Naive thymus-derived CD8-positive, alpha-beta T cell (primary cell): ENCODE measurements at regions not wholly inside any gene's neighbourhood (a gene's known extent, or its start where the extent isn't known, plus 50 kb on each side); places are given as distances from the start of the nearest gene placed in this dataset.

Source experiments
- ATAC-seq, 2 donors: fragments of 150-1000 bp; cut with Tn5 transposase in 1 of 2; sonication (Bioruptor Pico), chemical (Tn5 transposase) in 1 of 2; 1 replicate in 1 of 2; 2 replicates in 1 of 2; pipeline ENCODE4 v1.10.0; 2021; ENCODE audit warnings: mild to moderate bottlenecking in 2 of 2, moderate library complexity in 2 of 2
- POLR2A ChIA-PET: fragments of 350-600 bp; sonication (Branson Sonifier 250); formaldehyde crosslinking; loops from one replicate; lab custom pipeline; 2021; ENCODE audit warnings: antibody characterized with exemption; lab: Charles Lee
- DNase-seq, 10 donors: peaks; one replicate each; pipeline versions ENCODE4 v3.0.0 to v3.0.0-alpha.2; 2020 to 2022
- H3K27ac Mint-ChIP-seq, 10 donors: one replicate each; pipeline ENCODE4 v1.8.0; 2020 to 2022; ENCODE audit warnings: mild to moderate bottlenecking in 10 of 10, mixed read lengths in 10 of 10, moderate library complexity in 4 of 10, inconsistent platforms in 1 of 10
- H3K27me3 Mint-ChIP-seq, 5 donors: one replicate each; pipeline ENCODE4 v1.8.0; 2021 to 2022; ENCODE audit warnings: mixed read lengths in 5 of 5
- H3K36me3 Mint-ChIP-seq, 3 donors: one replicate each; pipeline ENCODE4 v1.8.0; 2020 to 2022; ENCODE audit warnings: mixed read lengths in 3 of 3, mild to moderate bottlenecking in 2 of 3, inconsistent platforms in 1 of 3
- H3K4me1 Mint-ChIP-seq, 4 donors: one replicate each; pipeline ENCODE4 v1.8.0; 2021 to 2022; ENCODE audit warnings: mixed read lengths in 4 of 4
- H3K4me3 Mint-ChIP-seq, 10 donors: one replicate each; pipeline ENCODE4 v1.8.0; 2020 to 2022; ENCODE audit warnings: mild to moderate bottlenecking in 10 of 10, mixed read lengths in 10 of 10, moderate library complexity in 6 of 10, inconsistent platforms in 1 of 10
- H3K9me3 Mint-ChIP-seq, 9 donors: one replicate each; pipeline ENCODE4 v1.8.0; 2020 to 2022; ENCODE audit warnings: mixed read lengths in 9 of 9, mild to moderate bottlenecking in 3 of 9, inconsistent platforms in 1 of 9, moderate library complexity in 1 of 9

DNA sequence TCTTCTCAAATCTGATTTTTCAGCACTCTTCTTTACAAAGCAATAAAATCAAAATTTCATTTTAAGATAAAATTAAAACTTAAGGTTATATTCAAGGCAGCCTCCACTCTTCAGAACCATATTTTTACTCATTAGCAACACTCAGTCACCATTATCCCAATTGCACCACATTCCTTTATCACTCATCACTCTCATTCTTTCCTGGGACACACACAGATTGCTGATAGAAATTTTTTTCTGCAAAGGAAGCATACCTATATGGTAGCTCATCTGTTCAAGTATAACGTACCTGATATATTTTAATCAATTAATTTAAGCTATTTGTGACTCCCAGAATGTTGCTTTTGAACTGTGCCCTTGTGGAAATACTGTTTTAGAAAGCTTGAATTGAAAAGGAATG, 1559.3 kb upstream of the ZEB2 start:
- Mint-ChIP-seq H3K4me1 (no peaks in the 10 kb centered on the region), H3K27me3 (no peaks in the 10 kb centered on the region), H3K36me3 (no peaks in the 10 kb centered on the region), H3K27ac (no peak overlapping the region), H3K9me3 (peaks cover 0 to 21% (median 4%) of the 10 kb centered on the region in 9 donors), H3K4me3 (no peak overlapping the region)
- POLR2A ChIA-PET, result no interaction called here
- ATAC-seq, result no peak
- DNase-seq, result no peak

DNA sequence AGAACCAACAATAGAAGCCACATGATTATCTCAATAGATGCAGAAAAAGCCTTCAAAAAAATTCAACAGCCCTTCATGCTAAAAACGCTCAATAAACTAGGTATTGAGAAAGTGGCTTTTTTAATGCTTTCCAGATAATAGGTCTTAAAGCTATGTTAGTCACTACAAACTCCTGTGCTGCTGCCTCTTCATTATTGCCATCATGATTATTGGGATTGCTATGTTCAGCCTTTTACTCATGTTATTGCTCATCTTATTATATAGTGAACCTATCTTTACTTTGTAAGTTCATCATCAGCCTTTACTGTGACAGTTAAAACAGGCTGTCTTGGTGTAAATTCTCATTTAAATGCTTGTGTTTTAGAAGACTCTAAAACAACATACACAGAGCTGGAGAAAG, 1557.2 kb upstream of the ZEB2 start:
- POLR2A ChIA-PET, result no interaction called here
- peaks cover 0 to 31% (median 4%) of the 10 kb centered on the region in 9 donors for H3K9me3 Mint-ChIP-seq
- no peak overlapping the region for H3K4me3 Mint-ChIP-seq
- ATAC-seq, result no peak
- no peak for DNase-seq
- no peak overlapping the region for H3K27ac Mint-ChIP-seq
- no peaks in the 10 kb centered on the region for H3K4me1 Mint-ChIP-seq
- no peaks in the 10 kb centered on the region for H3K36me3 Mint-ChIP-seq
- H3K27me3 Mint-ChIP-seq, result no peaks in the 10 kb centered on the region

DNA sequence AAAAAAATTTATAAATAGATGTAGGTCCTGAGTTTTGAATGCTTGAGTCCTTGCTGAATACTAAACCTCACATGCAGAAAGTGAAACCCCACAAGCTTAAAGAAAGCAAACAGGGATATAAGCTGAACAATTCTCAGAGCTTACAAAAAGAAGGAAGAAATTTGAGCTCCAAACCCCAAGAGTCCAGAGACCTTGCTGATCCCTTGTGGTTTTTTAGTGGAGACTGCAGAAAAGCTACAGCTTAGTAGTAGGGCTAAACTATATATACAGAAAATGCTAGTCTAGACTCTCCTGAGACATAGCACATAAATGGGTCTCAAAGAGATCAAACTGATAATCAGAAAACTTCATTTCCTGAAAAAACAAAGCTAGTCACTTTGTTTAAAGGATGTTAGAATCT, 1548.1 kb upstream of the ZEB2 start:
- no peaks in the 10 kb centered on the region for H3K4me1 Mint-ChIP-seq
- H3K36me3 Mint-ChIP-seq, result peaks cover 0 to 7% (median 0%) of the 10 kb centered on the region in 3 donors
- POLR2A ChIA-PET, result no interaction called here
- ATAC-seq (no peak), DNase-seq (no peak)
- H3K4me3 Mint-ChIP-seq, result no peak overlapping the region
- H3K27me3 Mint-ChIP-seq, result no peaks in the 10 kb centered on the region
- peaks cover 0 to 39% (median 11%) of the 10 kb centered on the region in 9 donors for H3K9me3 Mint-ChIP-seq
- H3K27ac Mint-ChIP-seq, result no peak overlapping the region

DNA sequence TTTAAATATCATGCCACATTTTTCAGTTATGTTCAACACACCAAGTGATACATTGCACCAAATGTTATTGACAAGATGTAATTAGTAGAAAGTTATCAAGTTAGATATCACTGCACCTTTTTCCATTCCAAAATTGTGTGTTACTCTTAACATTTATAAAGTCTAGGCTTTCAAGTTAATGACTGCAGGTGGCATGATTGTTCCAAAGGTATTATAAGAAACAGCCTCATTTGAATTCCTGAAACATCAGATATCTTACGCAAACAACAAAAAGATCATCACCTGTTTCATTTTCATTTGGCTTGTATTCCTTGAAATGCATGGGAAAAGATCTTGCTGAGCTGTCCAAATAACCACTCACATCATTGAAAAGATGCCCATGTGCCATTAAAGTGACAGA, 1528.2 kb upstream of the ZEB2 start:
- Mint-ChIP-seq H3K4me1 (no peaks in the 10 kb centered on the region), H3K36me3 (no peaks in the 10 kb centered on the region), H3K27ac (no peak overlapping the region), H3K4me3 (no peak overlapping the region), H3K27me3 (no peaks in the 10 kb centered on the region), H3K9me3 (peaks cover 0 to 9% (median 0%) of the 10 kb centered on the region in 9 donors)
- ATAC-seq, result no peak
- DNase-seq, result no peak
- POLR2A ChIA-PET, result no interaction called here

DNA sequence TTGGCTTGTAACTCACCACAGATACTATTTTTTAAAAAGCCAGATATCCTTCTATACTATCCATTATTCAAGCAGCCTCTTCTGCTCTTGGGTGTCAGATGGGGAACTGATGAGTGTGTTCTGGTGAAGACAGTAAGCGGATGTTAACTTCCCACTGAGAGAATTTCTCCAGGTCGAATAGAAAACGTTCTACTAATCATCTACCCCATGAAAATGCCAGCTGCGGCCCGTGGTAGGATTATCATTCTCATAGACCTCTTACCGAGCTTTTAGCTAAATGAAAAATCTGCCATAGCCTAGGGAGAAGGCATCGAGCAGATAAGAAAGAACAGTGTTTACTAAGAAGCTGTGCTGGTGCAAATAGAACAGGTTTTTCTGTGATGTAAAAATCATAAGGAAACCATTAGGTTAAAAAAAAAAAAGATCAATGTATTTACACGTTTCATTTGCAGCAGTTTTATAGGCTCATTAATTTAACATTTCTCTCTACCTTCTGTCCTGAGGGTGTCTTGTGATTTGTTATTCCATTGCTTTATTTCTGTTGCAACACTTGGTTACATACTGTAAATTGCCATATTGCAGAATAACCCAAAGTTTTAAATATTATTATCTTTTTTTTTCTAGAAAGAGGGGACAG, 1521.5 kb upstream of the ZEB2 start:
- Mint-ChIP-seq H3K27me3 (no peaks in the 10 kb centered on the region), H3K4me3 (no peak overlapping the region), H3K4me1 (no peaks in the 10 kb centered on the region), H3K9me3 (peaks cover 0 to 6% (median 0%) of the 10 kb centered on the region in 9 donors), H3K36me3 (no peaks in the 10 kb centered on the region), H3K27ac (no peak overlapping the region)
- DNase-seq (no peak), ATAC-seq (no peak)
- POLR2A ChIA-PET, result no interaction called here

DNA sequence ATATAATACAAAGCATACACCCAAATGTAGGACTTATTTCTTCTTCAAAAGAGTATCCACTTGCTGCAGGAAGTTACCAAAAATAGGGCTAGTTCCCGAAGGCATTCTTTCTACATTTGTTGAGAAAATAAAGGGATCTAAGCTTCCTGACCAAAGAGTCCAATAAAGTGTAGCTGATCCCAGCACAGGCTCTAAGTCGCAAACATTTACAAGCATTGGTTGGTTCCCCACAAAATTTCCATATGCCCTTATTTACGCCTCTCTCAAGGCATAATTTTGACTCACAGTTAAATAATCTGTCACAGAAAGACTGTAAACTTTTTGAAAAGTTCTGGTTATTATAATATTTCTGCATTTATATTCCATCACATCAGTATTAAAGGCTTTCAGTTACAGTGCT, 1520.1 kb upstream of the ZEB2 start:
- POLR2A ChIA-PET, result no interaction called here
- Mint-ChIP-seq H3K4me3 (no peak overlapping the region), H3K27ac (no peak overlapping the region), H3K9me3 (peaks cover 0 to 4% (median 0%) of the 10 kb centered on the region in 9 donors), H3K36me3 (no peaks in the 10 kb centered on the region), H3K4me1 (no peaks in the 10 kb centered on the region), H3K27me3 (no peaks in the 10 kb centered on the region)
- ATAC-seq (no peak), DNase-seq (no peak)

DNA sequence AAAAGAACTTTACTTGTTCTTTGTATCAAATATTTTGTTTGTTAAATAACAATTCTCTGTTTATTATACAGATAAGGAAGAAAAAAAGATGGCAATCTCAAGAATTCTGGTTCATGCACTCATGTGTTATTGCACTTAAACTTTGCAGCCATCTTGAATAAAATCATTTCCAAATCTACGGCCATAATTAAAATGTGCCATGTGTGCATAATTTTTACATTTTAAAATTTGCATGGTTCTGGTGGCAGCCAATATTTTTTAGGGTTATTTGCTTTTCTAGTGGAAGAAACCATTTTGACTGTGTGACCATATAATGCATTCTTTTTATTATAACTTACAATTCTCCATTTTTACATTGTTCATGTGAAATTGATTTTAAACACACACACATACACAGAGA, 1518.1 kb upstream of the ZEB2 start:
- no peak overlapping the region for H3K4me3 Mint-ChIP-seq
- no peaks in the 10 kb centered on the region for H3K4me1 Mint-ChIP-seq
- no peak overlapping the region for H3K27ac Mint-ChIP-seq
- POLR2A ChIA-PET, result no interaction called here
- no peaks in the 10 kb centered on the region for H3K27me3 Mint-ChIP-seq
- H3K36me3 Mint-ChIP-seq, result no peaks in the 10 kb centered on the region
- ATAC-seq, result no peak
- peaks cover 0 to 4% (median 2%) of the 10 kb centered on the region in 9 donors for H3K9me3 Mint-ChIP-seq
- DNase-seq, result no peak

DNA sequence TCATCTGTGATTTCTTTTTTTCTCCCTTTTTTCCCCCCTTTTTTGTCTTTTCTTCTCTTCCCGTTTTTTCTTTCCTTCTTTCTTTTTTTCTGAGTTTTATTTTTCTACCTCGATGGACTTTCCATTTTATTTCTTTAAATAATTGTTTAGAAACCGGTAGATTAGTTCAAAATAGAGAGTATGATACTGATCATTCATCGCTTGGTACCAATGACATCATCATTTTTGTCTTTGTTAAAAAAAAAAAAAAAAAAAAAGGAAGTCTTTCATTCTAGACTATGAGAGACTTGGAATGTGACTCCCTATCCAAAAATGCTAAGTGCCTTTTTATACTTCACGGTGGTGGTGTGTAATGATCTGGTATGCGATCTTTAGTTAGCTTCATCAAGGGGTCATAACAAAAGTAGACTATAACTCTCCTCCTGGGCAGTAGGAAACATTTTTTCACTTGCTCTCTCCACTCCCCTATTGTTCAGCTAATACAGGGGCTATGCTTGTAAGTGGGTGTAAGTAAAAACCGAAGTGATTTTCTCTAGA, 1517.5 kb upstream of the ZEB2 start:
- no peak for DNase-seq
- H3K27ac Mint-ChIP-seq, result no peak overlapping the region
- H3K4me1 Mint-ChIP-seq, result no peaks in the 10 kb centered on the region
- no peak overlapping the region for H3K4me3 Mint-ChIP-seq
- POLR2A ChIA-PET, result no interaction called here
- no peaks in the 10 kb centered on the region for H3K36me3 Mint-ChIP-seq
- no peaks in the 10 kb centered on the region for H3K27me3 Mint-ChIP-seq
- no peak for ATAC-seq
- peaks cover 0 to 10% (median 2%) of the 10 kb centered on the region in 9 donors for H3K9me3 Mint-ChIP-seq

DNA sequence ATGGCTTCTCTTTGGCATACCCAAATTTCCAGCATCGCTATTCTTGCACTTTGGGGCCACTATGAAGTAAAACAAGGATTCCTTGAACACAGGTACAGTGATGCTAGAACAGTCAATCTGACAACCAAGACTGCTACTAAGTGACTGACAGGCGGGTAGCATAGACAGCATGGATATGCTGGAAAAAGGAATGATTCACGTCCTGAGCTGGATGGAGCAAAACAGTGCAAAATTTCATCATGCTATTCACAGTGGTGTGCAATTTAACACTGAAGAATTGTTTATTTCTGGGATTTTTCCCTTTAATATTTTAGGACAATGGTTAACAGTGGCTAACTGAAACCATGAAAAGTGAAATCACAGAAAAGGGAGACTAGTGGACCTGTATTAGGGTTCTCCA, 1511.2 kb upstream of the ZEB2 start:
- no peaks in the 10 kb centered on the region for H3K27me3 Mint-ChIP-seq
- H3K27ac Mint-ChIP-seq, result no peak overlapping the region
- DNase-seq (no peak), ATAC-seq (no peak)
- H3K9me3 Mint-ChIP-seq, result peaks cover 0 to 21% (median 6%) of the 10 kb centered on the region in 9 donors
- no peaks in the 10 kb centered on the region for H3K36me3 Mint-ChIP-seq
- H3K4me3 Mint-ChIP-seq, result no peak overlapping the region
- H3K4me1 Mint-ChIP-seq, result no peaks in the 10 kb centered on the region
- POLR2A ChIA-PET, result no interaction called here

DNA sequence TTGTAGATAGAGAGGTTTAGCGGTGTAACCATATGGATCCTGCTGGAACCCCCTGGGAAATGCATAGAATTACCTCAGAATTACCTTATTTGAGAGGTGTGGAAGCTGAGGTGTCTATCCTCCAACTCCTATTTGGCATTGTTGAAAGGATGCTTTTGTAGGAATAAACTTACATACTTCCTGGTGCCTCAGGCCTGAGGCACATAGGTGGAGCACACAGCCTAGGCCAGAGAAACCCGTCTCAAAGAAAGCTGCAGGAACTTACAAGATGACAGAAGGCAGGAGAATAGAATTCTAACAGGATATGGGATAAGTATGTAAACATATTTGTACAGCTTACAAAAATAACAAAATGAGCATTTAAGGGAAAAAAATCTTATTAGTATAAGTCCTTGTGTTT, 1507.2 kb upstream of the ZEB2 start:
- ATAC-seq (no peak), DNase-seq (no peak)
- no peaks in the 10 kb centered on the region for H3K36me3 Mint-ChIP-seq
- H3K4me3 Mint-ChIP-seq, result no peak overlapping the region
- H3K27ac Mint-ChIP-seq, result no peak overlapping the region
- H3K9me3 Mint-ChIP-seq, result peaks cover 0 to 10% (median 6%) of the 10 kb centered on the region in 9 donors
- no peaks in the 10 kb centered on the region for H3K27me3 Mint-ChIP-seq
- H3K4me1 Mint-ChIP-seq, result no peaks in the 10 kb centered on the region
- POLR2A ChIA-PET, result no interaction called here

DNA sequence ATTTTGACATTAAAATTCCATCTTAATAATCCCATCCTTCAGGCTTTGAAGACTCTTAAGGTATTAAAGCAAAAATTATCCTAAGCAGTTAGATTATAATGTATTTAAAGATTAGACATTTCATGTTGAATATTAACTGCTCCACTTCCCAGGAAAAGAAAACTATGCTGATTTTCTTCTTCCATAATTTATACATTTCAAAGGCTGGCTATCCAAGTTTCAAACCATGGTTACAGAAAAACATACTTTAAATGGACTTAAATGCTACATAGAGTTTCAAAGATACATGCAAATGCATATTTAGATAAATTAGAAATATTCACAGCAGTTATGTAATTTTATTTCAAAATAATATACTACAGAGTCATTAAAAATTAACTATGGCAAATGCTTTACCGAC, 1505.6 kb upstream of the ZEB2 start:
- POLR2A ChIA-PET, result no interaction called here
- no peaks in the 10 kb centered on the region for H3K36me3 Mint-ChIP-seq
- DNase-seq, result no peak

DNA sequence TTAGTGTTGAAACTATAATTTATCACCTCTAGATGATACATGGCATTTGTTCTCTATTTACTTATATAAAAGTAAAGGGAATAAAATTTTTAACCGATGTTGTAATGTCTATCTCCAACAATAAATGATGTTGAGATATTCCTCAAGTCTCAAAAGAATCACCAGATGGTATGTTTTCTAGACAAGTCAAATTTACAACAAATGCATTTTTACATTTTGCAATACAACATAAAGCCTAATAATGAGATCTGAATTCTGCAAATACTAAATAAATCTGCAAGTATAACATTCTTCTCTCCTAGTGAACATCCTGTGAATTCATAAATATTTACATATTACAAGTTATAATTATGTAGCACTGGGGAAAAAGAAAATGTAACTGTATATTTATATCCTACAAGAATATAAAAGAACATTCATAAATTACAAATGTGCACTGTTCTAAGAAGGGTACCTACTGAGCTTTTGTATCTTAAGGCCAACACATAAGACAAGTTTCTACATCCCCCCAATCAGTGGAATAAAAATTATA, 1504.4 kb upstream of the ZEB2 start:
- ATAC-seq (no peak), DNase-seq (no peak)
- H3K9me3 Mint-ChIP-seq, result peaks cover 0 to 20% (median 6%) of the 10 kb centered on the region in 9 donors
- H3K27me3 Mint-ChIP-seq, result no peaks in the 10 kb centered on the region
- H3K4me1 Mint-ChIP-seq, result no peaks in the 10 kb centered on the region
- POLR2A ChIA-PET, result no interaction called here
- H3K27ac Mint-ChIP-seq, result no peak overlapping the region
- H3K4me3 Mint-ChIP-seq, result no peak overlapping the region
- H3K36me3 Mint-ChIP-seq, result no peaks in the 10 kb centered on the region

More for the DNA sequence above, 1505.6 kb upstream of the ZEB2 start:
- no peak overlapping the region for H3K27ac Mint-ChIP-seq
- peaks cover 0 to 20% (median 6%) of the 10 kb centered on the region in 9 donors for H3K9me3 Mint-ChIP-seq
- no peaks in the 10 kb centered on the region for H3K4me1 Mint-ChIP-seq
- H3K4me3 Mint-ChIP-seq, result no peak overlapping the region
- H3K27me3 Mint-ChIP-seq, result no peaks in the 10 kb centered on the region
- no peak for ATAC-seq

DNA sequence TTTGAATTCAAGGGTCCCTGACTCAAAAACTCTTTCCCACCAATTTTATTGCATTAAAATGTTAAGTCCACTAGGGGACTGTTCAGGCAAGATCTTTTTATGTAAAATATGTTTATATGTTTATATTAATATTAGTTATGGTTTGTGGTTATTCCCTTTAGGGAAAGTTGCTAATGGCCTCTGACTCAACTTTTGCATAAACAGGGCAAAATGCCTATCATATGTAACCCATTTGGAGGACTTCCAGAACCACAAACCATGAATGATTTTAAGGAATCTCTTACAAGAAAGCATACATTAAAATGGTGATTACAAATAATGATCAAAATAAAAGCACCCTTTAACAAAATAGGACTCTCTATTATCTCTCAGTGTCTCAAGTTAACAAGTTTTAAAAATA, 1484.5 kb upstream of the ZEB2 start:
- H3K36me3 Mint-ChIP-seq, result no peaks in the 10 kb centered on the region

DNA sequence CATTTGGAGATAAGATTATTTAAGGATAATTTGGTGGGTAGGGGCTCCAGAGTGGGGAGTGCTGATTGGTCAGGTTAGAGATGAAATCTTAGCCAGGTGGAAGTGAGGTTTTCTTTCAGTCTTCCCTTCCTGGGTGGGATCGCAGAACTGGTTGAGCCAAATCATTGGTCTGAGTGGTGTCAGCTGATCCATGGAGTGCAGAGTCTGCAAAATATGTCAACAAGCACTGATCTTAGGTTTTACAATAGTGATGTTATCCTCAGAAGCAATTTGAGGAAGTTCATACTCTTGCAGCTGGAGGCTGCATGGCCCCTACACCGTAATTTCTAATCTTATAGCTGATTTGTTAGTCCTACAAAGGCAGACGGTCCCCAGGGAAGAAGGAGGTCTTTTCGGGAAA, 1483.4 kb upstream of the ZEB2 start:
- no peak for ATAC-seq

More for the DNA sequence above, 1484.5 kb upstream of the ZEB2 start:
- POLR2A ChIA-PET, result no interaction called here
- ATAC-seq, result no peak
- no peak for DNase-seq
- H3K9me3 Mint-ChIP-seq, result peaks cover 0 to 9% (median 0%) of the 10 kb centered on the region in 9 donors
- H3K4me1 Mint-ChIP-seq, result no peaks in the 10 kb centered on the region
- H3K27me3 Mint-ChIP-seq, result no peaks in the 10 kb centered on the region
- no peak overlapping the region for H3K4me3 Mint-ChIP-seq
- no peak overlapping the region for H3K27ac Mint-ChIP-seq

More for the DNA sequence above, 1483.4 kb upstream of the ZEB2 start:
- POLR2A ChIA-PET, result no interaction called here
- Mint-ChIP-seq H3K4me3 (no peak overlapping the region), H3K36me3 (no peaks in the 10 kb centered on the region), H3K27me3 (no peaks in the 10 kb centered on the region), H3K27ac (no peak overlapping the region), H3K9me3 (peaks cover 0 to 9% (median 0%) of the 10 kb centered on the region in 9 donors), H3K4me1 (no peaks in the 10 kb centered on the region)
- DNase-seq, result no peak
